Lung (tissue), 11 donors: ENCODE measurements at regions not wholly inside any gene's neighbourhood (a gene's known extent, or its start where the extent isn't known, plus 50 kb on each side); places are given as distances from the start of the nearest gene placed in this dataset.
"Not testable (repeated sequence)": the region's sequence is repeated elsewhere in the genome, so short reads cannot be mapped to it uniquely, and the experiment has no call there.

ENCODE experiments used
- ATAC-seq: fragments of 200-7000 bp; cut with Tn5 transposase; one replicate; pipeline ENCODE4 v1.9.1; 2020; ENCODE audit warnings: moderate number of reproducible peaks; ENCODE audit not compliant: insufficient read depth, low FRiP score
- DNase-seq, 3 donors: peaks; one replicate each; pipeline ENCODE4 v3.0.0-alpha.2; 2013 to 2017
- H3K27ac ChIP-seq, 2 donors: one replicate each; pipeline ENCODE4 v1.5.1; 2013; ENCODE audit warnings: mild to moderate bottlenecking in 2 of 2, moderate library complexity in 2 of 2, control low read depth in 1 of 2, inconsistent platforms in 1 of 2, low read depth in 1 of 2, low read length in 1 of 2
- H3K27me3 ChIP-seq, 3 donors: one replicate each; pipeline ENCODE4 v1.5.1; 2013; ENCODE audit warnings: low read length in 2 of 3; ENCODE audit not compliant: control insufficient read depth in 3 of 3, insufficient read depth in 3 of 3
- H3K36me3 ChIP-seq, 4 donors: one replicate each; pipeline ENCODE4 v1.5.1; 2013; ENCODE audit warnings: low read length in 4 of 4, mild to moderate bottlenecking in 1 of 4, moderate library complexity in 1 of 4; ENCODE audit not compliant: control insufficient read depth in 4 of 4, insufficient read depth in 4 of 4
- H3K4me1 ChIP-seq, 5 donors: one replicate each; pipeline ENCODE4 v1.5.1; 2013; ENCODE audit warnings: low read length in 5 of 5, mild to moderate bottlenecking in 2 of 5, moderate library complexity in 1 of 5; ENCODE audit not compliant: control insufficient read depth in 5 of 5, insufficient read depth in 5 of 5
- H3K4me3 ChIP-seq: one replicate; pipeline ENCODE4 v1.5.1; 2013; ENCODE audit warnings: mild to moderate bottlenecking, control low read depth, moderate library complexity
- H3K9ac ChIP-seq, 2 donors: one replicate each; pipeline ENCODE4 v1.5.1; 2013; ENCODE audit warnings: low read length in 2 of 2, control low read depth in 1 of 2; ENCODE audit not compliant: insufficient read depth in 1 of 2
- H3K9me3 ChIP-seq, 4 donors: one replicate each; pipeline ENCODE4 v1.5.1; 2013; ENCODE audit warnings: low read length in 3 of 4, mild to moderate bottlenecking in 1 of 4, moderate library complexity in 1 of 4; ENCODE audit not compliant: control insufficient read depth in 4 of 4, insufficient read depth in 3 of 4
- WGBS, 2 donors: extraction: QIAGEN DNeasy Blood & Tissue Kit; methylation state at CpG; one replicate each; pipeline ENCODE4 v1.1.7; 2013; 5-methylcytosine and 5-hydroxymethylcytosine counted together
- TF ChIP-seq, protein P1 (sequence below): IDR thresholded peaks from 2 replicates; pipeline ENCODE4 v1.5.1; 2012; ENCODE audit warnings: mild to moderate bottlenecking; ENCODE audit errors: control extremely low read depth, extremely low read depth
- donor health status: control.
- donor health status: control.
- donor health status: Bipolar disorder and iron deficiency.
- donor health status: healthy.
- donor health status: DM: yes; HTN: yes; CAD: no.

DNA sequence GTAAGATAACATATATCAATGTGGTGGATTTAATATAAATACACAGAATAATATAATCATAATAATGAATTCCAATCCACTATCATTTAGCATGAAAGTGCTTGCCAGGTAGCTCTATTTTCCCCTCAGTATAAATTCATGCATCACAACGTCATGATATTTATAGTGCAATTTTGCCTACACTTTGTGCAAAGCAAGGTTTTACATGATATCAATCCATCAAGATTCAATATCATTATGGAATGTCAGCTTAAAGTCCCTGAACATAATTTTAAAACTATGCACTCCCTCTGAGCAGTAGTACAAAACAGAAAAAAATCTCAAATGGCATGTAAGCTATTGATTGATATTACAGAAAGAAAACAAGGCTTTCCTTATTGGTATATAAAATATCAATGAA lies 962.2 kb upstream of the PCDH20 start:
- H3K36me3 ChIP-seq, result no peaks in the 10 kb centered on the region
- no peaks in the 10 kb centered on the region for H3K4me1 ChIP-seq
- no peaks in the 10 kb centered on the region for H3K27me3 ChIP-seq
- DNase-seq (no peak), ATAC-seq (no peak)
- no peak overlapping the region for H3K4me3 ChIP-seq
- TF ChIP-seq, protein P1, sequence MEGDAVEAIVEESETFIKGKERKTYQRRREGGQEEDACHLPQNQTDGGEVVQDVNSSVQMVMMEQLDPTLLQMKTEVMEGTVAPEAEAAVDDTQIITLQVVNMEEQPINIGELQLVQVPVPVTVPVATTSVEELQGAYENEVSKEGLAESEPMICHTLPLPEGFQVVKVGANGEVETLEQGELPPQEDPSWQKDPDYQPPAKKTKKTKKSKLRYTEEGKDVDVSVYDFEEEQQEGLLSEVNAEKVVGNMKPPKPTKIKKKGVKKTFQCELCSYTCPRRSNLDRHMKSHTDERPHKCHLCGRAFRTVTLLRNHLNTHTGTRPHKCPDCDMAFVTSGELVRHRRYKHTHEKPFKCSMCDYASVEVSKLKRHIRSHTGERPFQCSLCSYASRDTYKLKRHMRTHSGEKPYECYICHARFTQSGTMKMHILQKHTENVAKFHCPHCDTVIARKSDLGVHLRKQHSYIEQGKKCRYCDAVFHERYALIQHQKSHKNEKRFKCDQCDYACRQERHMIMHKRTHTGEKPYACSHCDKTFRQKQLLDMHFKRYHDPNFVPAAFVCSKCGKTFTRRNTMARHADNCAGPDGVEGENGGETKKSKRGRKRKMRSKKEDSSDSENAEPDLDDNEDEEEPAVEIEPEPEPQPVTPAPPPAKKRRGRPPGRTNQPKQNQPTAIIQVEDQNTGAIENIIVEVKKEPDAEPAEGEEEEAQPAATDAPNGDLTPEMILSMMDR, result no peak
- no peaks in the 10 kb centered on the region for H3K9me3 ChIP-seq
- H3K9ac ChIP-seq, result no peak overlapping the region
- no peak overlapping the region for H3K27ac ChIP-seq
- 75 to 80% methylated on average over 1 of the region's 1 CpG for WGBS, 2 donors

DNA sequence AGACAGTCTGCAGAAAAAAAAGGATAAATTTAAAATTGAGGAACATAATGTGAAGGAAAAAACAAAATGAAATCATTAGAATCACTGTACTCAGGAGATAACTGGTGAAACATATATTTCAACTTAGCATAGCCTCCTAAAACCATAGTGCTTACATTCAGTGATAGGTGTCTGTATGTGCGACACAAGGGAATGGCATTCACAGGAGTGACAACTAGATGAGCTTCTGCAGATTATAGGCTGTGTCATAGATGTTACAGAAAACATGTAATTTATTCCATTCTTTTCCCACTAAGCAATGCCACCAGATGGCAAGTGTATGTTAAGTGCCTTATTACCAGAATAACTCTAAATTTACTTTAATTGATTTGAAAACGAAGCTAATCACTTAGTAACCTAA lies 960.0 kb upstream of the PCDH20 start:
- Histone ChIP-seq H3K4me3 (no peak overlapping the region), H3K36me3 (no peaks in the 10 kb centered on the region), H3K9me3 (no peaks in the 10 kb centered on the region), H3K4me1 (no peaks in the 10 kb centered on the region), H3K27me3 (no peaks in the 10 kb centered on the region), H3K9ac (no peak overlapping the region), H3K27ac (no peak overlapping the region)
- TF ChIP-seq, protein P1, result no peak
- DNase-seq (no peak), ATAC-seq (no peak)
- WGBS, 2 donors, result 79 to 88% methylated on average over 2 of the region's 2 CpGs

DNA sequence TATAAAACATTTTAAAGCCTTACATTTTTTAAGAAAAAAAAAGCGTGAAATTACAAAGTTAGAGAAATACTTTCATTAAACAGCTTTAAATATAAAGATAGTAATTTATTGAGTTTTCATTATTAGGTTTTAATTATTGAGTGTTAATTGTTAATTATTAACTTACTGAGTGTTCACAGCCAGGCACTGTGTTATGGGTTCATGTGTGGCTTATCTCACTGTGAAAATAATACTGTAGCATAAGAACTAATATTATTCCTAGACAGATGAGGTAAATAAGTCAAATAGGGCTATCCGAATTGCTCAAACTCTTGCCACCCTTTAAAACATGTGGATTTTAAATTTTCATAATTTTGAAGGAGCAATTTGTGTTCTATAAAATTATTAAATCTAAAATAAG lies 956.1 kb upstream of the PCDH20 start:
- H3K27ac ChIP-seq, result no peak overlapping the region
- ATAC-seq (no peak), DNase-seq (no peak)
- no peaks in the 10 kb centered on the region for H3K4me1 ChIP-seq
- no peaks in the 10 kb centered on the region for H3K27me3 ChIP-seq
- no peaks in the 10 kb centered on the region for H3K36me3 ChIP-seq
- H3K9ac ChIP-seq, result no peak overlapping the region
- TF ChIP-seq, protein P1, result no peak
- no peaks in the 10 kb centered on the region for H3K9me3 ChIP-seq
- WGBS, 2 donors, result 82 to 88% methylated on average over 2 of the region's 2 CpGs
- no peak overlapping the region for H3K4me3 ChIP-seq

DNA sequence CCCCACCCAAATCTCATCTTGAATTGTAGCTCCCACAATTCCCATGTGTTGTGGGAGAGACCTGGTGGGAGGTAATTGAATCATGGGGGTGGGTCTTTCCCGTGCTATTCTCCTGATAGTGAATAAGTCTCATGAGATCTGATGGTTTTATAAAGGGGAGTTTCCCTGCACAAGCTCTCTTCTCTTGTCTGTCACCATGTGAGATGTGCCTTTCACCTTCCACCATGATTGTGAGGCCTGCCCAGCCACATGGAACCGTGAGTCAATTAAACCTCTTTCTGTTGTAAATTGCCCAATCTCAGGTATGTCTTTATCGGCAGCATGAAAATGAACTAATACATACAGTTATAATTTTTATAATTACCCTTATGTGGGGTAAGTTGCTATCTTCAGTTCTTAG lies 952.3 kb upstream of the PCDH20 start:
- WGBS, 2 donors, result 89 to 92% methylated on average over 3 of the region's 3 CpGs
- not testable (repeated sequence) for H3K9ac ChIP-seq, H3K9me3 ChIP-seq

More for the DNA sequence above, 952.3 kb upstream of the PCDH20 start:
- H3K4me3 ChIP-seq, ATAC-seq, H3K27me3 ChIP-seq, H3K36me3 ChIP-seq, H3K27ac ChIP-seq, DNase-seq, H3K4me1 ChIP-seq: not testable (repeated sequence)
